IMR-90 (cell line): ENCODE measurements at regions not wholly inside any gene's neighbourhood (a gene's known extent, or its start where the extent isn't known, plus 50 kb on each side); places are given as distances from the start of the nearest gene placed in this dataset.

Source experiments
- ATAC-seq: fragments of 200-7000 bp; cut with Tn5 transposase; 2 replicates; pipeline ENCODE4 v1.9.1; 2020; ENCODE audit warnings: low read depth, mild to moderate bottlenecking, moderate library complexity
- BruUV-seq: library from RNA; stranded (reverse); fragments of 400-500 nt; replicated peaks from 2 replicates; lab custom pipeline; 2021; lab: Mats Ljungman, UMichigan
- CTCF ChIA-PET: fragments of 300-600 bp; formaldehyde crosslinking; extraction: SDS; loops from one replicate; lab custom pipeline; 2021; ENCODE audit warnings: antibody characterized with exemption; lab: Yijun Ruan, JAX
- POLR2A ChIA-PET: fragments of 300-600 bp; sonication (Branson Sonifier 250); formaldehyde crosslinking; loops from one replicate; lab custom pipeline; 2022; ENCODE audit warnings: antibody characterized with exemption; ENCODE audit not compliant: unreplicated experiment; lab: Charles Lee
- DNase-seq: peaks from one replicate; pipeline ENCODE4 v3.0.0; 2013
- H2AFZ ChIP-seq: replicated peaks from 2 replicates; pipeline ENCODE3; 2013; ENCODE audit warnings: low read length, mild to moderate bottlenecking; ENCODE audit not compliant: poor library complexity
- H2AK5ac ChIP-seq: 2 replicates; pipeline ENCODE4 v1.6.1; 2013; ENCODE audit warnings: low read depth, low read length, inconsistent platforms
- H2AK9ac ChIP-seq: replicated peaks from 2 replicates; pipeline ENCODE3; 2013; ENCODE audit warnings: mild to moderate bottlenecking, low read depth, low read length, moderate library complexity; ENCODE audit not compliant: poor library complexity
- H2BK120ac ChIP-seq: 2 replicates; pipeline ENCODE4 v1.6.1; 2013; ENCODE audit warnings: low read depth, low read length, inconsistent platforms
- H2BK15ac ChIP-seq: 3 replicates; pipeline ENCODE4 v1.6.1; 2013; ENCODE audit warnings: low read depth, low read length, inconsistent platforms
- H2BK20ac ChIP-seq: 2 replicates; pipeline ENCODE4 v1.6.1; 2013; ENCODE audit warnings: low read depth, mild to moderate bottlenecking, inconsistent platforms, low read length, moderate library complexity
- H2BK5ac ChIP-seq: 2 replicates; pipeline ENCODE4 v1.6.1; 2013; ENCODE audit warnings: mild to moderate bottlenecking, low read depth, low read length, inconsistent platforms; ENCODE audit not compliant: poor library complexity, severe bottlenecking
- H3K14ac ChIP-seq: replicated peaks from 2 replicates; pipeline ENCODE4 v1.6.1; 2013; ENCODE audit warnings: low read depth, low read length, inconsistent platforms
- H3K18ac ChIP-seq: 2 replicates; pipeline ENCODE4 v1.6.1; 2013; ENCODE audit warnings: low read depth, low read length, control low read depth
- H3K23ac ChIP-seq: 2 replicates; pipeline ENCODE4 v1.6.1; 2013; ENCODE audit warnings: low read depth, low read length, inconsistent platforms
- H3K27ac ChIP-seq: 2 replicates; pipeline ENCODE4 v1.5.1; 2013; ENCODE audit warnings: mild to moderate bottlenecking, control low read depth, low read length; ENCODE audit not compliant: insufficient read depth
- H3K27me3 ChIP-seq: 2 replicates; pipeline ENCODE4 v1.6.1; 2013; ENCODE audit warnings: low read length; ENCODE audit not compliant: control insufficient read depth, insufficient read depth
- H3K36me3 ChIP-seq: 2 replicates; pipeline ENCODE4 v1.6.1; 2013; ENCODE audit warnings: low read length, mixed read lengths; ENCODE audit not compliant: control insufficient read depth, insufficient read depth
- H3K4ac ChIP-seq: 2 replicates; pipeline ENCODE4 v1.6.1; 2013; ENCODE audit warnings: low read depth, low read length, inconsistent platforms
- H3K4me1 ChIP-seq: 2 replicates; pipeline ENCODE4 v1.6.1; 2013; ENCODE audit warnings: low read length, mixed read lengths; ENCODE audit not compliant: control insufficient read depth, insufficient read depth
- H3K4me2 ChIP-seq: 2 replicates; pipeline ENCODE4 v1.6.1; 2013; ENCODE audit warnings: low read depth, mild to moderate bottlenecking, control low read depth, low read length, moderate library complexity
- H3K4me3 ChIP-seq: 2 replicates; pipeline ENCODE4 v1.5.1; 2013; ENCODE audit warnings: low read depth, mild to moderate bottlenecking, control low read depth, low read length, moderate library complexity; ENCODE audit not compliant: insufficient read depth
- H3K56ac ChIP-seq: 2 replicates; pipeline ENCODE4 v1.6.1; 2013; ENCODE audit warnings: low read length, inconsistent platforms; ENCODE audit not compliant: insufficient read depth; ENCODE audit errors: extremely low read depth
- H3K79me1 ChIP-seq, 2 experiments: 2 replicates each; pipeline ENCODE4 v1.6.1; 2013; ENCODE audit warnings: low read length in 2 of 2, inconsistent platforms in 1 of 2, low read depth in 1 of 2
- H3K9ac ChIP-seq: 2 replicates; pipeline ENCODE4 v1.6.1; 2013; ENCODE audit warnings: low read depth, low read length, control low read depth
- H3K9me1 ChIP-seq: 2 replicates; pipeline ENCODE4 v1.6.1; 2013; ENCODE audit warnings: low read length, inconsistent platforms; ENCODE audit not compliant: insufficient read depth
- H3K9me3 ChIP-seq: 2 replicates; pipeline ENCODE4 v1.6.1; 2013; ENCODE audit warnings: low read length; ENCODE audit not compliant: control insufficient read depth, insufficient read depth
- H4K20me1 ChIP-seq: 2 replicates; pipeline ENCODE4 v1.6.1; 2013; ENCODE audit warnings: low read length, inconsistent platforms; ENCODE audit not compliant: insufficient read depth
- H4K5ac ChIP-seq: 2 replicates; pipeline ENCODE4 v1.6.1; 2013; ENCODE audit warnings: mild to moderate bottlenecking, low read depth, low read length, control low read depth
- H4K8ac ChIP-seq, 2 experiments: 2 replicates each; pipeline ENCODE4 v1.6.1; 2013; ENCODE audit warnings: low read depth in 2 of 2, low read length in 2 of 2, control low read depth in 1 of 2, inconsistent platforms in 1 of 2
- H4K91ac ChIP-seq: 2 replicates; pipeline ENCODE4 v1.6.1; 2013; ENCODE audit warnings: low read depth, low read length, inconsistent platforms; ENCODE audit not compliant: insufficient read depth
- BHLHE40 ChIP-seq: fragments of 150-350 bp; IDR thresholded peaks from 2 replicates; pipeline ENCODE4 v1.6.1; 2016; ENCODE audit warnings: mild to moderate bottlenecking, low read depth, low read length
- RFX5 ChIP-seq: IDR thresholded peaks from 2 replicates; pipeline ENCODE4 v1.8.0; 2012; ENCODE audit warnings: low read depth, mild to moderate bottlenecking, low read length, moderate library complexity
- WGBS, 2 experiments: methylation state at CpG; one replicate each; pipeline versions ENCODE4 v1.1.5 to v1.1.7; 2013; ENCODE audit warnings: missing lambda C conversion rate in 2 of 2; ENCODE audit not compliant: insufficient read length in 1 of 2; ENCODE audit errors: extremely low coverage in 2 of 2; 5-methylcytosine and 5-hydroxymethylcytosine counted together
- dilution Hi-C: fragments of 300-500 bp; cut with HindIII; formaldehyde crosslinking; loops from one replicate; pipeline ENCODE4 v1.14.3; 2018; ENCODE audit warnings: low sequenced_read_pairs; ENCODE audit not compliant: unreplicated experiment
- in situ Hi-C: fragments of 300-500 bp; cut with MboI; formaldehyde crosslinking; loops from 3 replicates; pipeline ENCODE4 v1.14.3; 2019; ENCODE audit warnings: low sequenced_read_pairs, inconsistent platforms, mixed read lengths
- intact Hi-C: fragments of 100-400 bp; cut with micrococcal nuclease; formaldehyde crosslinking; loops from 2 replicates; pipeline ENCODE4 v1.10.0; 2022

GRCh38 chrX:8897259-8897658 is 96.1 kb upstream of the FAM9A start:
- TF ChIP-seq RFX5 (no peak), BHLHE40 (no peak)
- no peak overlapping the region for H3K14ac ChIP-seq
- H3K4ac ChIP-seq: no peak overlapping the region
- ChIA-PET CTCF (interaction anchor here (1.3 kb wide), 1 partner anchor 17 kb away, joined by 3 read pairs; no protein-coding TSS in a partner anchor), POLR2A (no interaction called here)
- H3K27me3 ChIP-seq: peaks cover 2% of the 10 kb centered on the region; the same call in 1 of the 2 replicates
- H2BK120ac ChIP-seq: no peak overlapping the region
- H3K23ac ChIP-seq: no peak overlapping the region
- ATAC-seq: no peak
- WGBS, 2 experiments: no CpG with 5 or more reads among the region's 4 CpGs
- DNase-seq: peak; percentile 35
- peaks cover 8% of the 10 kb centered on the region for H3K9me3 ChIP-seq
- intact Hi-C loops: no loop called here
- no peak overlapping the region for H3K9ac ChIP-seq
- no peak overlapping the region for H3K56ac ChIP-seq
- no peak overlapping the region for H3K18ac ChIP-seq
- in situ Hi-C loops: no loop called here
- H2BK20ac ChIP-seq: no peak overlapping the region
- no peak overlapping the region for H2BK5ac ChIP-seq
- H3K36me3 ChIP-seq: no peaks in the 10 kb centered on the region
- H4K20me1 ChIP-seq: no peaks in the 10 kb centered on the region
- no peak overlapping the region for H3K27ac ChIP-seq
- H3K79me1 ChIP-seq: no peaks in the 10 kb centered on the region
- H2AFZ ChIP-seq: no peak overlapping the region
- no peak overlapping the region for H4K8ac ChIP-seq
- H3K4me2 ChIP-seq: no peak overlapping the region
- no peak overlapping the region for H2AK9ac ChIP-seq
- dilution Hi-C loops: no loop called here
- no peak overlapping the region for H4K91ac ChIP-seq
- H3K9me1 ChIP-seq: no peaks in the 10 kb centered on the region
- no peaks in the 10 kb centered on the region for H3K4me1 ChIP-seq
- H4K5ac ChIP-seq: no peak overlapping the region
- no peak overlapping the region for H2BK15ac ChIP-seq
- no peak overlapping the region for H3K4me3 ChIP-seq
- BruUV-seq: no TSS peak
- no peak overlapping the region for H2AK5ac ChIP-seq
